HepG2 (cell line): ENCODE measurements at regions not wholly inside any gene's neighbourhood (a gene's known extent, or its start where the extent isn't known, plus 50 kb on each side); places are given as distances from the start of the nearest gene placed in this dataset.

Source experiments
- AGO1 ChIP-seq: fragments of 200-400 bp; formaldehyde crosslinking; IDR thresholded peaks from 2 replicates; pipeline ENCODE4 v1.6.1; 2017; ENCODE audit warnings: mild to moderate bottlenecking, low read depth, low read length, moderate library complexity; ENCODE audit not compliant: poor library complexity, severe bottlenecking
- EP300 ChIP-seq, 3 experiments: sonication (generic) in 1 of 3; formaldehyde crosslinking in 1 of 3; IDR thresholded peaks; 2 replicates each; pipeline versions ENCODE4 v1.5.1 to v1.6.1; 2011 to 2020; ENCODE audit warnings: low read depth in 2 of 3, low read length in 2 of 3, borderline replicate concordance in 1 of 3, improper control_type of control experiment in 1 of 3, mild to moderate bottlenecking in 1 of 3, missing genetic modification reagents in 1 of 3, moderate library complexity in 1 of 3
- KLF11 ChIP-seq: IDR thresholded peaks from 2 replicates; pipeline ENCODE4 v1.6.1; 2016; ENCODE audit warnings: missing compliant biosample characterization
- MEIS2 ChIP-seq: sonication (generic); formaldehyde crosslinking; IDR thresholded peaks from 2 replicates; pipeline ENCODE4 v1.9.0; 2021; ENCODE audit warnings: mild to moderate bottlenecking, missing genetic modification reagents
- MXI1 ChIP-seq: IDR thresholded peaks from 3 replicates; pipeline ENCODE4 v1.6.1; 2012; ENCODE audit warnings: low read depth, low read length, inconsistent platforms, borderline replicate concordance
- NFKBIZ ChIP-seq: IDR thresholded peaks from 2 replicates; pipeline ENCODE4 v1.6.1; 2018; ENCODE audit warnings: missing genetic modification reagents, missing compliant biosample characterization
- POLR2G ChIP-seq: fragments of 200-400 bp; formaldehyde crosslinking; IDR thresholded peaks from 2 replicates; pipeline ENCODE4 v1.6.1; 2018; ENCODE audit warnings: mild to moderate bottlenecking, low read depth, low read length, moderate library complexity
- ZNF232 ChIP-seq: sonication (generic); formaldehyde crosslinking; IDR thresholded peaks from 2 replicates; pipeline ENCODE4 v1.4.0; 2020; ENCODE audit warnings: missing genetic modification reagents, borderline replicate concordance
- ZNF7 ChIP-seq: IDR thresholded peaks from 2 replicates; pipeline ENCODE4 v1.6.1; 2016; ENCODE audit warnings: missing biosample characterization, missing genetic modification reagents
- ZNF850 ChIP-seq: sonication (generic); formaldehyde crosslinking; conservative IDR thresholded peaks from 2 replicates; pipeline ENCODE4 v1.9.0; 2021; ENCODE audit warnings: mild to moderate bottlenecking, missing genetic modification reagents
- TF ChIP-seq, protein P1 (sequence below): sonication (generic); formaldehyde crosslinking; IDR thresholded peaks from 2 replicates; pipeline ENCODE4 v1.4.0; 2020; ENCODE audit warnings: missing genetic modification reagents
- TF ChIP-seq, protein P2 (sequence below): sonication (generic); formaldehyde crosslinking; IDR thresholded peaks from 2 replicates; pipeline ENCODE4 v1.5.0; 2020; ENCODE audit warnings: missing genetic modification reagents, mild to moderate bottlenecking, borderline replicate concordance
- TF ChIP-seq, protein P3 (sequence below): sonication (generic); formaldehyde crosslinking; IDR thresholded peaks from 2 replicates; pipeline ENCODE4 v1.8.0; 2022; ENCODE audit warnings: mild to moderate bottlenecking, missing genetic modification reagents, moderate library complexity

DNA sequence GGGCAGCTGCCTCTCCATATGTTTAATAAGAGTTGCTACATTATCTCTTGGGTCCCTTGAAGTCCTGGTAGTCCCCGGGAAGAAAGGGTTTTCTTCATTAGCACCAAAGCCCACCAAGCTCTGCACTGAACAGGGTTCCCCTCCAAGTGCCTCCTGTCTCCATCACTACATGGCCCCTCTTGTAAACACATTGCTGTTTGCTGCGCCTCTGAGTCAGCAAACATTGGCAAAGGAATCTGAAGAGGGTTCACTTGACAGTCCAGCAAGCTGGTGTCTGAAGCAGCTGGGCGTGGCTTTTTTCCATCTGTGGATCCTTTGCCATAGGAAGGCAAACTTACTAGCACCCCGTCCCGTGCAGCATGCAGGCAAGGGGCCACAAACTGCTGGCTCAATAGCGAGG, 82.8 kb downstream of the TEX51 start (continued):
- TF ChIP-seq, protein P1, sequence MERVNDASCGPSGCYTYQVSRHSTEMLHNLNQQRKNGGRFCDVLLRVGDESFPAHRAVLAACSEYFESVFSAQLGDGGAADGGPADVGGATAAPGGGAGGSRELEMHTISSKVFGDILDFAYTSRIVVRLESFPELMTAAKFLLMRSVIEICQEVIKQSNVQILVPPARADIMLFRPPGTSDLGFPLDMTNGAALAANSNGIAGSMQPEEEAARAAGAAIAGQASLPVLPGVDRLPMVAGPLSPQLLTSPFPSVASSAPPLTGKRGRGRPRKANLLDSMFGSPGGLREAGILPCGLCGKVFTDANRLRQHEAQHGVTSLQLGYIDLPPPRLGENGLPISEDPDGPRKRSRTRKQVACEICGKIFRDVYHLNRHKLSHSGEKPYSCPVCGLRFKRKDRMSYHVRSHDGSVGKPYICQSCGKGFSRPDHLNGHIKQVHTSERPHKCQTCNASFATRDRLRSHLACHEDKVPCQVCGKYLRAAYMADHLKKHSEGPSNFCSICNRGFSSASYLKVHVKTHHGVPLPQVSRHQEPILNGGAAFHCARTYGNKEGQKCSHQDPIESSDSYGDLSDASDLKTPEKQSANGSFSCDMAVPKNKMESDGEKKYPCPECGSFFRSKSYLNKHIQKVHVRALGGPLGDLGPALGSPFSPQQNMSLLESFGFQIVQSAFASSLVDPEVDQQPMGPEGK (CRISPR knock-in tag), result no peak; the same call in 1 of the 2 replicates
- TF ChIP-seq, protein P2, sequence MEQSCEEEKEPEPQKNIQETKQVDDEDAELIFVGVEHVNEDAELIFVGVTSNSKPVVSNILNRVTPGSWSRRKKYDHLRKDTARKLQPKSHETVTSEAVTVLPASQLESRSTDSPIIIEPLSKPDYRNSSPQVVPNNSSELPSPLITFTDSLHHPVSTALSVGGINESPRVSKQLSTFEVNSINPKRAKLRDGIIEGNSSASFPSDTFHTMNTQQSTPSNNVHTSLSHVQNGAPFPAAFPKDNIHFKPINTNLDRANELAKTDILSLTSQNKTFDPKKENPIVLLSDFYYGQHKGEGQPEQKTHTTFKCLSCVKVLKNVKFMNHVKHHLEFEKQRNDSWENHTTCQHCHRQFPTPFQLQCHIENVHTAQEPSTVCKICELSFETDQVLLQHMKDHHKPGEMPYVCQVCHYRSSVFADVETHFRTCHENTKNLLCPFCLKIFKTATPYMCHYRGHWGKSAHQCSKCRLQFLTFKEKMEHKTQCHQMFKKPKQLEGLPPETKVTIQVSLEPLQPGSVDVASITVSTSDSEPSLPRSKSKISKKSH (CRISPR knock-in tag), result no peak
- TF ChIP-seq NFKBIZ, result no peak
- TF ChIP-seq MXI1, result no peak
- peak in 1 of 2 experiments; percentile 77; a peak in 2 of 4 replicates for TF ChIP-seq EP300 (IDR thresholded peaks at IDR 0.05; ENCODE audit: low read depth in 2 of 2, low read length in 2 of 2)
- TF ChIP-seq EP300 (CRISPR knock-in tag; IDR thresholded peaks at IDR 0.05; ENCODE audit: borderline replicate concordance), result no peak
- TF ChIP-seq AGO1, result no peak
- no peak; the same call in 1 of the 2 replicates for TF ChIP-seq ZNF232 (CRISPR knock-in tag)
- TF ChIP-seq, protein P3, sequence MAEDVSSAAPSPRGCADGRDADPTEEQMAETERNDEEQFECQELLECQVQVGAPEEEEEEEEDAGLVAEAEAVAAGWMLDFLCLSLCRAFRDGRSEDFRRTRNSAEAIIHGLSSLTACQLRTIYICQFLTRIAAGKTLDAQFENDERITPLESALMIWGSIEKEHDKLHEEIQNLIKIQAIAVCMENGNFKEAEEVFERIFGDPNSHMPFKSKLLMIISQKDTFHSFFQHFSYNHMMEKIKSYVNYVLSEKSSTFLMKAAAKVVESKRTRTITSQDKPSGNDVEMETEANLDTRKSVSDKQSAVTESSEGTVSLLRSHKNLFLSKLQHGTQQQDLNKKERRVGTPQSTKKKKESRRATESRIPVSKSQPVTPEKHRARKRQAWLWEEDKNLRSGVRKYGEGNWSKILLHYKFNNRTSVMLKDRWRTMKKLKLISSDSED (CRISPR knock-in tag), result no peak
- no peak for TF ChIP-seq KLF11 (CRISPR knock-in tag)
- no peak for TF ChIP-seq POLR2G
- TF ChIP-seq ZNF850 (CRISPR knock-in tag), result no peak
- no peak for TF ChIP-seq MEIS2 (CRISPR knock-in tag)
- TF ChIP-seq ZNF7 (CRISPR knock-in tag), result no peak
